GM18907 (cell line): ENCODE measurements at regions not wholly inside any gene's neighbourhood (a gene's known extent, or its start where the extent isn't known, plus 50 kb on each side); places are given as distances from the start of the nearest gene placed in this dataset.

Experiments
- ATAC-seq: cut with Tn5 transposase; IDR thresholded peaks from one replicate; pipeline ENCODE4 v1.9.1; 2021; ENCODE audit warnings: mild to moderate bottlenecking, moderate library complexity; ENCODE audit not compliant: unreplicated experiment

- no peak for ATAC-seq
These were observed 138.0 kb downstream of the ZFP36L2 start for GRCh38 chr2:43088143-43089073.

DNA sequence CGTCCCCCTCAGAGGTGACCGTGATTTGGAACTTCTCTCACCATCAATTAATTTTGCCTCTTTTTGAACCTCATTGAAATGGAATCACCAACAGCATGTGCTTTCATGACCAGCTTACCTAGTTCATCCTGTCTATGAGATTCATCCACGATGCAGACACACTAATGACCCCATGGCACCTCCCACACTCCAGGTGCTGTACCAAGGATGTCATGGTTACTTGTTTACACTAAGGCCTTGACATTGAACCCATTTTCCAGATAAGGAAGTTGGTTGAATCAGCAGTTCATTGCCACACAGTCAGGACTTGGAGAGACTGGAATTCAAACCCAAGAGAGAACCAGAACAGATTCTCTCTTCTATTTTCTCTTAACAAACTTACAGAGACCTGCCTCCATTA is 139.0 kb downstream of the ZFP36L2 start:
- ATAC-seq = no peak

DNA sequence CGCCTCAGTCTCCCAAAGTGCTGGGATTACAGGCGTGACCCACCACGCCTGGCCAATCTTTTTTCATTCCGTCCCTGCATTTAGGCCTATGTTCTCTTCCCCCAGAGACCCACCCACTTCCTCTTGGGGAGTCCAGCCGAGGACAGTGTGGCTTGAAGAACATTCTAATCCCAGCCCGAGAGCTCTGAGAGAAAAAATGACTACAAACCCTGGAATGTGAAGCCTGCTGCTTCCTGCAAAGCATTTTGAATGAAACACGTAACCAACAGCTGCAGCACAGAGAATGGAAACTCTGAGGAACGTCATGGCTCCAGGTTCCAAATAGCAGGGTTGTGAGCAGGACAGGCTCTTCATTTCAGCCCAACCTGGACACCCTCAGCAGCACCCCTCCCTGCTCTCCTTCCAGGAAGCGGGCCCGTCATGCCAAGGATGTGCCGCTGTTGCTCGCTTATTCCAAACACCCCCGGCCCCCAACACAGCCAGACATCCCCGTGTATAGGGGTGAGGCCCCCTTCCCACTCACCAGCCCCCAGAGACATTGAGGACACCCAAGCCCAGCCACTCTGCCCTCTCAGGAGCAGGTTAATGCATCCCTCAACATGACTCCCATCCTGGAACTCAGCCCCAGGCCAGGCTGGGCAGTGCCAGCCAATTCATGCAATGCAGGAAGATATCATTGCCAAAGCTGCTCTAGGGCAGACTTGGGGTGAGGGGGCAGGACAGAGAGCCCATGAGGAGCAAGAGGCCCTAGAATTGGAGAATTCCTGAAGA is 139.8 kb downstream of the ZFP36L2 start:
- ATAC-seq = no peak

GRCh38 chr2:43085929-43086328 is 140.5 kb downstream of the ZFP36L2 start:
- ATAC-seq = no peak

GRCh38 chr2:43085505-43085904 is 140.9 kb downstream of the ZFP36L2 start:
- ATAC-seq = no peak

DNA sequence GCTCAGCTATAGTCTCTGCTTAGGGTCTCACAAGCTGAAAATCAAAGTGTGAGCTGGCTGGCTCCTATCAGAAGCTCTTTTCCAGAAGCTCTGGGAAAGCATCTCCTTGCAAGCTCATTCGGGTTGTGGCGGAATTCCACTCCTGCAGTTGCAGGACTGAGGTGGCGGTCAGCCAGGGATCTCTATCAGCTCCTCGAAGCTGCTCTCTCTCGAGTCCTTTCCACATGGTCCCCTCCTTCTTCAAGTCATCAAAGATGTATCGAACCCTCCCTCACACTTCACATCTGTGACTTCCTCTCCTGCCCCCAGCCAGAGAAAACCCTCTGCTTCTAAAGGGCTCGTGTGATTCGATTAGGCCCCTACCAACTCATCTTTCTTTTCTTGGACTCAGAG is 141.7 kb downstream of the ZFP36L2 start:
- ATAC-seq = no peak

DNA sequence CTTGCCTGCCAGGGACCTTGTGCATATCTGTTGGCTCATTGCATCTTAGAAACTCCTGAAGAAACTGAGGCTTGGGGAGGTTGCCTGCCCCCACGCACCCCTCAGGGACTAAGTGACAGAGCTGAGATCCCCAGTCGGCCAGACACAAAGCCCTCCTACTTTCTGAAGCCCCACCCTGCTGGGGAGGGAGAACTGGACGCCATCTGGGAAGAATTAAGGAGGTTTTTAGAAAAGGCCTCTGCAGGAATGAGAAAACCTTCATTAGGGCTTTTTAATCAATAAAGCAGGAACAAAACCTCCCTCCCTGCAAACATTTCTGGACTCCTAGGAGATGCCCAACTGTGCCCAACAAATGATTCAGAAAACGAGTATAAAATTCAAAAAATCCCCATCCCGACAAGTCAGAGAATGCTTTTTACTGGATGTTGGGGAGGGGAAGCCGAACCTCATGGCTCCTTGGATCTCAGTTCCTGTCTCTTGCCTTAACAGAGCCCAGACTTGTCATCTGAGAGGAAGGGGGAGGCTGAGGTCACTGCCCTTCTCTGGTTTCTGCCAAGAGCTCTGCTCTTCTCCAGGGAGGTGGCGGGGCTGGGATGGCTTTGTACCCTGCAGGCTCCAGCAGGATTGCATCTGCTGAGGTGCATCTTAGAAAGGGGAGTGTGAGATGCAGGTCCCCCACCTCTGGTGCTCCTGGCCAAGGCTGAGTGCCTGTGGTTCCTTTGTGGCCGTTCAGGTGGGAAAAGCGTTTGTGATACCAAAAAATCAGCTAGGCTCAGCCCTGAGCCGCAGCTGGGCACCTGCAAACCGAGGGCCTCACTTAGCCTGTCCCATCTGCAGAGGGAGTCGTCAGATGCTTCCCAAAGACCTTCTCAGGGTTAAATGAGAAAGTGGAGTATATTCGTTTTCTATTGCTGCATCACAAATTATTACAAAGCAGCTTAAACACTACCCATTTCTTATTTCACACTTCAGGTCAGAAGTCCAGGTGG is 142.4 kb downstream of the ZFP36L2 start:
- no peak for ATAC-seq

DNA sequence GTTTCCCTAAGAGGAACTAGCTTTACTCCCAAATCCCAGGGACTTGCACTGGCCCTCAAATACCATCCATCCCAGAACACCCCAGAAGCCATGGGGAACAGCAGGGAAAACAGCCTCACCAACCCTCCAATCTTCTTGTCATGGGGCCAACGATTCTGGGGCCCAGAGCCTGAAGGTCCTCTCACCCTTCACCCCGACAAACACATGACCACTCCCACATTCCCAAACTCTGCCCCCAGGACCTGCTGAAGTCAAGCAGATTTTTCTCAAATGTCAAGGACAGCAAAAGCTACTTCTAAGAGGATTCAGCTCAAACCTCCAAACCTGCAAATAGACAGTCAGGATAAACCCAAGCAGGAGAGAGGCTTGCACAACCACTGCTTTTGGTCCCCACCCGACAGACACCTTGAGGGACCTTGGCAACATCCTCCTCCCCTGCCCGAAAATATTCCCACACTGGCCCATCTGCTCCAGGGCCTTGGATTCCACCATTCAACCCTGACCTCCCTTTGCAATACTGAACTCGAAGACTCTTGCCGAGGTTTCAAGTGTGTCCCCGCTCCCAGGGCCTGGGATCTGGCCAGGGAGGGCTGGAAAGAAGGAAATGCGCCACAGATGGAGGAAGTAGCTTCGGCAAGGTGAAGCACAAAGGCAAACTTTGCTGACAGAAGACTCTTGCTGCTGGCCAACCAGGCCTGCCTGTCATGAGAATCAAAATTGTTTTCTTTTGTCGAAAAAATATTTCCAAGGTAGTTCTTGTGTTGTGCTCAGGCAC is 143.3 kb downstream of the ZFP36L2 start:
- no peak for ATAC-seq

DNA sequence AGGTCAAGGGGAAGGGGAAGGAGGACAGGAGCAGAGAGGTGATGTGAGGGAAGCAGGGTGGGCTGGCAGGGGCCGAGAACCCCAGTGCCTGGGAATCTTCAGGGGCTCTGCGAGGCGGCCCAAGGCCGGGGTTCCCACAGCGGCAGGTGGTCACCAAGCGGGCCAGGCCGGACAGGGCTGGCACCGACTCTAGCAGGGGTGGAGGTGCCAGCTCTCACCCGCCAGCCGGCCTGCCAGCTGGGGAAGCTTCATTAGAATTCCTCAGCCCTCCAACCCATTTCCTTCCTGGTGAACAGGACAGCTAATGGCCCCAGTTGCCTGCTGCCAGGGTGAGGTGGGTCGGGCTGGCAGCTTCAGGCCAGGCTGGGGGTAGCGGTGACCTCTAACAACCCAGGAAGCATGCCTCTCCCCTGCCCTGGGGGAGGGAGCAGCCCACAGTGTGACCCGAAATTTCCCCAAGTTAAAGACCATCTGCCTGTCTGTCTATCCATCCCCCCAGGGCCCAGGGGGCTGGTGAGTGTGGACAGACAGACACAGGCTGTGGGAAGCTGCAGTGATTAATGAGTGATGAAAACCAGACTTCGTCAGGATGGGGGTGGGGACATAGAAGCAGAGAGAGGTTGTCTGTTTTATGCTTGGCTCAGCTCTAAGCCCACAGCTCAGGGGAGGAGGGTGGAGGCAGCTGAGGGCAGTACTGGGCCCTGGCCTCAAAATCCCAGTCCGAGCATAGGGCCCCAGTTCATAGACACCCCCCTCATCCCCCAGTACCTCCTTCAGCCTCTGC is 144.1 kb downstream of the ZFP36L2 start:
- no peak for ATAC-seq

GRCh38 chr2:43081131-43081765 is 145.2 kb downstream of the ZFP36L2 start:
- no peak for ATAC-seq

DNA sequence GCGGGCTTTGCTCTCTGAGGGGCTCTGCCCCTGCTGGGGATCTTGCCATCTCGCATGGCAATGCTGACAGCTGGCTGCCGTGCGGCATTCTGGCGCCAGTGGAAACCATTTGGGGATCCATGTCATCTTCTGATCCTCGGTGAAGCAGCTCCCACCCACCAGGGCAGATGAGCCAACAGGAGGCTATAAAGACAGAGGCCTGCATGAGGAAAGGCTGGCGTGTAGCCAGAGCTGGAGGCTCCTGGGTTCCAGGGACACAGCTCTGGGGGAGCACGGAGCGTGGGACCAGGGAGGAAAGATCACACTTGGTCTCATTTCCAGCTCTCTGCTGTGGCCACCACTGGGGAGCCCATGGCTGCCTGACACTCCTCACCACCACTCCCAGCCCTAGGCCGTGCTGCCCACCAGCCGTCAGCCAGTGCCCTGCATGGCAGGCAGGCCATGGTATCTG is 145.8 kb downstream of the ZFP36L2 start:
- ATAC-seq = no peak

DNA sequence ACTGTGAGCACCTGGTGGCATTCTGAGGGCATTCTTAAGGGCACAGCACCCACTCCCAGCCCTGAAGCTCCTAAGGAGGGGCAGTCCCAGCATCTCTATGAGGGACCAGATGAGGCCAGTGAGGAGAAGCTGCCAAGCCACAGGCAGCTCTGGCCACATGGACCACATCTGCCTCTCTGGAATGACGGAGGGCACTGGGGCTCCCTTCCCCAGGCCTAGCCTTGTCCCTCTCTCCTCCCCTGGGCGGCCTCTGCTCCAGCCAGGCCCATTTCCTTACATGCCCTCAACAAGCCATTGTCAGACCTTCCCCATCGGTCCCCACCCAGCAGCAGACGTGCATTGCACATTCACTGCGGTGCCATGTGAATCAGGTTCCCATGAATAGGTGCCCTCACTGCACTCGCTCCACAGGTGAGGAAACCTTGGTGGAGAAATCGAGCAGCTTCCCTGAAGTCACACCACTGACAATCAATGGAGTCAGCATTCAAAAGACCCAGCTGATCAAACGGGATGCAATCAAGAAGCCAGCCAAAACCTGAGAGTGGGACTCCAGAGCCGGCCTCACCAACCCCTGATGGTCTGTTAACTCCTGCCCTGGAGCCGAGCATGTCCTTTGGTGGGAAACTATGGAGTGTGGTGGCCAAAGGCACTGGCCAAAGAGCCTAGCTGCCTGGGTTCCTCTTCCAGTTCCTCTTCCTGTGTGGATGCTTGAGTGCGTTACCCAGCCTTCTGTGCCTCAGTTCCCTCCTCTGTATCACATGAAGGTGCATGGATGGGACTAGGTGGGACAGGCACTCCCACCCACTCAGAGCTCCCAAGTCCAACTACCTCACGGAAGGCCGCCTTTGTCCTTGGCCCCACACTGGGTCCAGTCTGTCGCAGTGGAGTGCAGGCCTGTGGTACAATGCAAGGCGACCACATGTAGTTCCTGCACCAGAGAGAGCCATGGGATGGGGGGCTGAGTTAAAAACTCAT is 147.3 kb downstream of the ZFP36L2 start:
- ATAC-seq = no peak

DNA sequence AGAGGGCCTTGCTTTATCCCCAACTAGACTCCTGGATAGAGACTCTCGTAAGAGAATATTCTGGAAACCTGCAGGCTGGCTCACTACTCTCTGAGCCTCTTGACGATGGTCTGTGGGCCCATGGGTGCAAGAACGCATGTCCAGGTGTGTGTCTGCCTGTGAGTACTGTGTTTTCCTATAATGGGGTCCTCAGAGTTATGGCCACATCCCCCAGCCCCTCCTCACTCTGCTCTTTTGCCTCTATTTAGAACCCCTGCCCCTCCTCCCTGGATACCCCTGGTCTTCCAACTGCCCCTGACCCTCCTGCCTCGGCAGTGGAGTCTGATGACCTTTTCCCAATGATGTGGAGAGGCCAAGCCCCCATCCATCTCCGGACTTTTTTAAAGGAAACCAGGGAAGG is 148.1 kb downstream of the ZFP36L2 start:
- no peak for ATAC-seq

- ATAC-seq = no peak
These were observed 148.5 kb downstream of the ZFP36L2 start for GRCh38 chr2:43077876-43078275.

DNA sequence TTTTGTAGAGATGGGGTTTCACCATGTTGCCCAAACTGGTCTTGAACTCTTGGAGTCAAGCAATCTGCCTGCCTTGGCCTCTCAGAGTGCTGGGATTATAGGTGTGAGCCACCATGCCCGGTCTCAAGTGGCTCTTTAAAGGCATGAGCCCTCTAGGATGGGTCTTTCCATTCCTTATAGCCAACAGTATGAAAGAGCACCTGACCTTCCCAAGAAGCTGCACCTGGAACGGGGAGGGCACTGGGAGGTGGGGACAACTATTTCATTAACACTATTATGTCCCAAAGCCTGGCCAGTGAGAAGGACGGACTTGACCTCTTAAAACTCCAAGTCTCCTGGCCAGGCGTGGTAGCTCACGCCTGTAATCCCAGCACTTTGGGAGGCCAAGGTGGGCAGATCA is 149.7 kb downstream of the ZFP36L2 start:
- no peak for ATAC-seq

DNA sequence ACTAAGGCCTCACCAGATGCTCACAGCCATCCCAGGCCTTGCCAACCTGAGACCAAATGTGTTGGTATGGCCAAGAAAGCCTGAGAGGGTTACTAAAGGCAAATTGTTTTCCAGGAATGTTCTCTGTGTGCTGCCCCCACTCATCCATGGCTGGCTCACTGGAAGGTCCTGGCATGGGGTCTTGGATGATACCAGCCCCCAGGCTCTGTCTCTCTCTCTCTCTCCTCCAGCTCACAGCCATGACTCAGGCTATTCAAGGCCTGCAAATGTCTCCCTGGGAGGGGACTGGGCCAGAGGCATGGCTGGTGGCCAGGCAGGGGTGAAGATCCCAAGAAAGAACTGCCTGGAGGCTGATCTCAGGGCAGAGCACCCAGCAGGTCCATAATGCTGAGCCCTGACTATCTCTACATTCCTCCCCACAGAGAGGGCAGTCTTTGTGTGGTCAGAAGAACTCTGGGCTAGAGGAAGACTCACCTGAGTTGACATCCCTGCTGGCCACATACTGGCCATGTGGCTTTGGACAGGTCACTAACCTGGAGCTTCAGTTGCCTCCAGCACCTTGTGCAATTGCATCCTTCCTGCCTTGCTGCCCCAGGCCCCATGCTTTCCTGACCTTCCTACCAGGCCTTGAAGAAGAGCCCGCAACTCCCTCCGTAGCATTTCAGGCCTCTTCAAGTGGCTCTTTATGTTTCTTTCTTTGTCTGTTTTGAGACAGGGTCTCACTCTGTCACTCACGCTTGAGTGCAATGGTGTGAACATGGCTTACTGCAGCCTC is 150.4 kb downstream of the ZFP36L2 start:
- ATAC-seq = no peak

GRCh38 chr2:43075054-43075593 is 151.3 kb downstream of the ZFP36L2 start:
- ATAC-seq = no peak
